ENCODE measurements at regions not wholly inside any gene's neighbourhood (a gene's known extent, or its start where the extent isn't known, plus 50 kb on each side); places are given as distances from the start of the nearest gene placed in this dataset.
A peak's percentile ranks its signal among the peaks of the same experiment; 100 is the strongest.

GRCh38 chr9:69967344-69967743 is 76.3 kb upstream of the MAMDC2 start:
- TF ChIP-seq, protein P1, sequence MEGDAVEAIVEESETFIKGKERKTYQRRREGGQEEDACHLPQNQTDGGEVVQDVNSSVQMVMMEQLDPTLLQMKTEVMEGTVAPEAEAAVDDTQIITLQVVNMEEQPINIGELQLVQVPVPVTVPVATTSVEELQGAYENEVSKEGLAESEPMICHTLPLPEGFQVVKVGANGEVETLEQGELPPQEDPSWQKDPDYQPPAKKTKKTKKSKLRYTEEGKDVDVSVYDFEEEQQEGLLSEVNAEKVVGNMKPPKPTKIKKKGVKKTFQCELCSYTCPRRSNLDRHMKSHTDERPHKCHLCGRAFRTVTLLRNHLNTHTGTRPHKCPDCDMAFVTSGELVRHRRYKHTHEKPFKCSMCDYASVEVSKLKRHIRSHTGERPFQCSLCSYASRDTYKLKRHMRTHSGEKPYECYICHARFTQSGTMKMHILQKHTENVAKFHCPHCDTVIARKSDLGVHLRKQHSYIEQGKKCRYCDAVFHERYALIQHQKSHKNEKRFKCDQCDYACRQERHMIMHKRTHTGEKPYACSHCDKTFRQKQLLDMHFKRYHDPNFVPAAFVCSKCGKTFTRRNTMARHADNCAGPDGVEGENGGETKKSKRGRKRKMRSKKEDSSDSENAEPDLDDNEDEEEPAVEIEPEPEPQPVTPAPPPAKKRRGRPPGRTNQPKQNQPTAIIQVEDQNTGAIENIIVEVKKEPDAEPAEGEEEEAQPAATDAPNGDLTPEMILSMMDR (IDR thresholded peaks at IDR 0.05; ENCODE audit: insufficient read depth, low read length, poor library complexity, severe bottlenecking): no peak
- no peak overlapping the region for H3K4me3 ChIP-seq (replicated peaks; ENCODE audit: low read depth, low read length)
- no peak for DNase-seq (ENCODE audit: extremely low read depth, insufficient read length)
- H3K36me3 ChIP-seq (ENCODE audit: control insufficient read depth, insufficient read depth, low read length): no peaks in the 10 kb centered on the region
- H3K27me3 ChIP-seq (replicated peaks; ENCODE audit: control insufficient read depth, insufficient read depth, low read length): no peaks in the 10 kb centered on the region; the same call in 1 of the 2 replicates

GRCh38 chr9:69970001-69970533 is 73.6 kb upstream of the MAMDC2 start:
- H3K36me3 ChIP-seq (ENCODE audit: control insufficient read depth, insufficient read depth, low read length): no peaks in the 10 kb centered on the region
- DNase-seq (ENCODE audit: extremely low read depth, insufficient read length): no peak
- TF ChIP-seq, protein P1 (IDR thresholded peaks at IDR 0.05; ENCODE audit: insufficient read depth, low read length, poor library complexity, severe bottlenecking): no peak

GRCh38 chr9:69971643-69972449 is 71.8 kb upstream of the MAMDC2 start:
- Histone ChIP-seq H3K36me3 (ENCODE audit: control insufficient read depth, insufficient read depth, low read length) (no peaks in the 10 kb centered on the region), H3K27me3 (replicated peaks; ENCODE audit: control insufficient read depth, insufficient read depth, low read length) (no peaks in the 10 kb centered on the region), H3K4me3 (replicated peaks; ENCODE audit: low read depth, low read length) (no peak overlapping the region)
- TF ChIP-seq, protein P1 (IDR thresholded peaks at IDR 0.05; ENCODE audit: insufficient read depth, low read length, poor library complexity, severe bottlenecking): peak; percentile 96
- no peak for DNase-seq (ENCODE audit: extremely low read depth, insufficient read length)

More at GRCh38 chr9:69970001-69970533, 73.6 kb upstream of the MAMDC2 start:
- Histone ChIP-seq H3K27me3 (replicated peaks; ENCODE audit: control insufficient read depth, insufficient read depth, low read length) (no peaks in the 10 kb centered on the region; the same call in 1 of the 2 replicates), H3K4me3 (replicated peaks; ENCODE audit: low read depth, low read length) (no peak overlapping the region)

- Histone ChIP-seq H3K27me3 (replicated peaks; ENCODE audit: control insufficient read depth, insufficient read depth, low read length) (no peaks in the 10 kb centered on the region), H3K36me3 (ENCODE audit: control insufficient read depth, insufficient read depth, low read length) (no peaks in the 10 kb centered on the region), H3K4me3 (replicated peaks; ENCODE audit: low read depth, low read length) (no peak overlapping the region)
- TF ChIP-seq, protein P1 (IDR thresholded peaks at IDR 0.05; ENCODE audit: insufficient read depth, low read length, poor library complexity, severe bottlenecking): no peak
- DNase-seq (ENCODE audit: extremely low read depth, insufficient read length): no peak
These were observed 68.0 kb upstream of the MAMDC2 start for GRCh38 chr9:69975681-69976080.

DNA sequence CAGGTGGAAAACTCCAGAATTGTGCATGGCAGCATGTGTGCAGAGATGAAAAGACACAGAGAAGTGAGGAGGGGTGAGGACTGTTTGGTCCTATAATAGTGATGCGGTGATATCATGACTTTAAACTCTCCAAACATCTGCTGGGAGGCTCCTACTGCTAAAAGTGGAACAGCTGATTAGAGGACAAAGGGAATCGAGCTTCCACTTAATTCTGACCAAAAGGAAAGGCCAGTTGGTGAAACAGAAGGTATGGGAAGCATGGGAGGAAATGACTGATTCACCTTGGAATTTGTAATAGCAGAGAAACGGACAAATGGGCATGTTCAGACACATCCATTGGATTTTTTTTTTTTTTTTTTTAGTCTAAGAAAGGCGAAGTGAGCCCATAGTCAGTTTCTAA is 67.5 kb upstream of the MAMDC2 start:
- no peak for DNase-seq (ENCODE audit: extremely low read depth, insufficient read length)
- H3K27me3 ChIP-seq (replicated peaks; ENCODE audit: control insufficient read depth, insufficient read depth, low read length): no peaks in the 10 kb centered on the region
- no peaks in the 10 kb centered on the region for H3K36me3 ChIP-seq (ENCODE audit: control insufficient read depth, insufficient read depth, low read length)
- H3K4me3 ChIP-seq (replicated peaks; ENCODE audit: low read depth, low read length): no peak overlapping the region
- TF ChIP-seq, protein P1 (IDR thresholded peaks at IDR 0.05; ENCODE audit: insufficient read depth, low read length, poor library complexity, severe bottlenecking): no peak
